H9 (cell line): ENCODE measurements at regions not wholly inside any gene's neighbourhood (a gene's known extent, or its start where the extent isn't known, plus 50 kb on each side); places are given as distances from the start of the nearest gene placed in this dataset.

Source experiments
- DNase-seq: peaks from one replicate; pipeline ENCODE4 v3.0.0-alpha.2; 2017
- H2AFZ ChIP-seq: one replicate; pipeline ENCODE4 v1.6.1; 2013; ENCODE audit warnings: mild to moderate bottlenecking, low read length, control low read depth, moderate library complexity
- H2AK5ac ChIP-seq: 2 replicates; pipeline ENCODE4 v1.6.1; 2013; ENCODE audit warnings: low read length, control low read depth, mixed read lengths; ENCODE audit not compliant: insufficient read length
- H2BK120ac ChIP-seq: one replicate; pipeline ENCODE4 v1.6.1; 2013; ENCODE audit warnings: low read depth, mild to moderate bottlenecking, low read length, control low read depth, inconsistent platforms; ENCODE audit not compliant: poor library complexity, severe bottlenecking
- H2BK12ac ChIP-seq: 2 replicates; pipeline ENCODE4 v1.6.1; 2013; ENCODE audit warnings: low read length, control low read depth, mixed read lengths, low read depth; ENCODE audit not compliant: insufficient read length
- H2BK15ac ChIP-seq: 2 replicates; pipeline ENCODE4 v1.6.1; 2013; ENCODE audit warnings: low read depth, low read length, control low read depth
- H2BK20ac ChIP-seq: one replicate; pipeline ENCODE4 v1.6.1; 2013; ENCODE audit warnings: low read depth, mild to moderate bottlenecking, low read length, control low read depth, inconsistent platforms; ENCODE audit not compliant: poor library complexity, severe bottlenecking
- H2BK5ac ChIP-seq: 2 replicates; pipeline ENCODE4 v1.6.1; 2013; ENCODE audit warnings: low read length, control low read depth, mixed read lengths; ENCODE audit not compliant: insufficient read length
- H3K14ac ChIP-seq: 2 replicates; pipeline ENCODE4 v1.6.1; 2013; ENCODE audit warnings: low read length, control low read depth; ENCODE audit not compliant: insufficient read depth
- H3K18ac ChIP-seq: 2 replicates; pipeline ENCODE4 v1.6.1; 2013; ENCODE audit warnings: low read depth, mild to moderate bottlenecking, mixed read lengths, low read length, control low read depth; ENCODE audit not compliant: insufficient read length
- H3K23ac ChIP-seq: 2 replicates; pipeline ENCODE4 v1.6.1; 2013; ENCODE audit warnings: low read length, control low read depth, mixed read lengths, low read depth; ENCODE audit not compliant: insufficient read length
- H3K23me2 ChIP-seq: 2 replicates; pipeline ENCODE4 v1.6.1; 2013; ENCODE audit warnings: low read depth, mild to moderate bottlenecking, mixed read lengths, low read length, control low read depth; ENCODE audit not compliant: insufficient read length, poor library complexity, severe bottlenecking
- H3K27ac ChIP-seq: 2 replicates; pipeline ENCODE4 v1.5.1; 2013; ENCODE audit warnings: low read length, control low read depth, mixed read lengths, low read depth; ENCODE audit not compliant: insufficient read length
- H3K27me3 ChIP-seq: 2 replicates; pipeline ENCODE4 v1.6.1; 2013; ENCODE audit warnings: low read length, control low read depth, inconsistent platforms; ENCODE audit not compliant: insufficient read depth
- H3K4ac ChIP-seq: 2 replicates; pipeline ENCODE4 v1.6.1; 2013; ENCODE audit warnings: low read depth, mild to moderate bottlenecking, control low read depth, inconsistent platforms, low read length, moderate library complexity
- H3K4me1 ChIP-seq: 2 replicates; pipeline ENCODE4 v1.6.1; 2013; ENCODE audit warnings: low read length, control low read depth, inconsistent platforms; ENCODE audit not compliant: insufficient read depth
- H3K4me2 ChIP-seq: 2 replicates; pipeline ENCODE4 v1.6.1; 2013; ENCODE audit warnings: low read length, control low read depth, mixed read lengths; ENCODE audit not compliant: insufficient read length, insufficient read depth
- H3K56ac ChIP-seq: 2 replicates; pipeline ENCODE4 v1.6.1; 2013; ENCODE audit warnings: low read depth, mild to moderate bottlenecking, mixed read lengths, low read length, control low read depth; ENCODE audit not compliant: insufficient read length
- H3K79me1 ChIP-seq: 2 replicates; pipeline ENCODE4 v1.6.1; 2013; ENCODE audit warnings: low read depth, mild to moderate bottlenecking, moderate library complexity, low read length, control low read depth, inconsistent platforms; ENCODE audit not compliant: insufficient read depth, poor library complexity, severe bottlenecking
- H3K79me2 ChIP-seq: 2 replicates; pipeline ENCODE4 v1.6.1; 2013; ENCODE audit warnings: low read length, control low read depth, inconsistent platforms; ENCODE audit not compliant: insufficient read depth
- H3K9ac ChIP-seq: 2 replicates; pipeline ENCODE4 v1.6.1; 2013; ENCODE audit warnings: low read length, control low read depth, mixed read lengths; ENCODE audit not compliant: insufficient read length; ENCODE audit errors: extremely low read depth
- H3K9me3 ChIP-seq: one replicate; pipeline ENCODE4 v1.6.1; 2013; ENCODE audit warnings: low read depth, low read length, inconsistent platforms; ENCODE audit not compliant: control insufficient read depth
- H3T11ph ChIP-seq: one replicate; pipeline ENCODE4 v1.6.1; 2013; ENCODE audit warnings: mild to moderate bottlenecking, low read length, control low read depth, inconsistent platforms
- H4K20me1 ChIP-seq: one replicate; pipeline ENCODE4 v1.6.1; 2013; ENCODE audit not compliant: control insufficient read depth, insufficient read length, insufficient read depth
- H4K5ac ChIP-seq: 2 replicates; pipeline ENCODE4 v1.6.1; 2013; ENCODE audit warnings: low read depth, mild to moderate bottlenecking, mixed read lengths, low read length, control low read depth; ENCODE audit not compliant: insufficient read length
- H4K8ac ChIP-seq: replicated peaks from 2 replicates; pipeline ENCODE4 v1.6.1; 2013; ENCODE audit warnings: low read length, control low read depth, mixed read lengths, low read depth; ENCODE audit not compliant: insufficient read length
- H4K91ac ChIP-seq: 2 replicates; pipeline ENCODE4 v1.6.1; 2013; ENCODE audit warnings: low read depth, mild to moderate bottlenecking, moderate library complexity, mixed read lengths, low read length, control low read depth; ENCODE audit not compliant: insufficient read length
- H3K27ac Mint-ChIP-seq, 3 experiments: 2 replicates in 2 of 3; 3 replicates in 1 of 3; pipeline ENCODE4 v1.8.0; 2020 to 2021; ENCODE audit warnings: mixed read lengths in 3 of 3, mild to moderate bottlenecking in 1 of 3, moderate library complexity in 1 of 3
- H3K27me3 Mint-ChIP-seq: 2 replicates; pipeline ENCODE4 v1.8.0; 2021; ENCODE audit warnings: low read depth, mild to moderate bottlenecking, moderate library complexity, mixed read lengths
- H3K36me3 Mint-ChIP-seq, 3 experiments: 2 replicates in 2 of 3; 3 replicates in 1 of 3; pipeline ENCODE4 v1.8.0; 2020 to 2021; ENCODE audit warnings: low read depth in 3 of 3, mixed read lengths in 3 of 3; ENCODE audit not compliant: insufficient read depth in 1 of 3
- H3K4me1 Mint-ChIP-seq, 2 experiments: 2 replicates each; pipeline ENCODE4 v1.8.0; 2020; ENCODE audit warnings: mixed read lengths in 2 of 2
- H3K4me3 Mint-ChIP-seq, 2 experiments: 2 replicates in 1 of 2; 3 replicates in 1 of 2; pipeline ENCODE4 v1.8.0; 2020 to 2021; ENCODE audit warnings: mild to moderate bottlenecking in 2 of 2, mixed read lengths in 2 of 2, moderate library complexity in 1 of 2
- H3K9me3 Mint-ChIP-seq, 2 experiments: 2 replicates in 1 of 2; 3 replicates in 1 of 2; pipeline ENCODE4 v1.8.0; 2020; ENCODE audit warnings: mild to moderate bottlenecking in 2 of 2, mixed read lengths in 2 of 2, moderate library complexity in 1 of 2
- WGBS: extraction: QIAGEN DNeasy Blood & Tissue Kit; methylation state at CpG from one replicate; pipeline ENCODE4 v1.1.7; 2013; ENCODE audit warnings: missing lambda C conversion rate, low lambda C conversion rate, mixed read lengths; ENCODE audit not compliant: insufficient read length; ENCODE audit errors: extremely low coverage; 5-methylcytosine and 5-hydroxymethylcytosine counted together
- TF ChIP-seq, protein P1 (sequence below): fragments of 200-600 bp; sonication (generic); conservative IDR thresholded peaks from 3 replicates; pipeline ENCODE4 v1.8.0; 2021; ENCODE audit warnings: antibody characterized with exemption, mild to moderate bottlenecking

DNA sequence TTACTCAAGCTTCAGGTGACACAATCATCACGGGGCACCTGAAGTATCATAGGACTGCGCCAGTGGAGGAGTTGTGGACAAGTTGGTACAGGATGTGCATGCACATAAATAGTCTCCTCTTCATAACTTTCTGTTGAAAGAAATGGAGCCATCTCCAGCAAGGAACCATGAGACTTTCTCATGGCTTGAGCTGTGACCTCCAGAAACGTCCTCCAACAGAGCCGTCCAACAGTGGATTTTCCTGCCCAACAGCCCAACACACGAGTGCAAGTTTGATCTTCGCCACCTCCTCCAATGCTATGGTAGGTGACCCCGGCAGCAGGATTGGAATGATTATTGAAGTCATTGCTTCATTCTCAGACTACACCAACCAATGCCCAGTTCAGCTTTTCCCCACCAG is 105.1 kb upstream of the ZNF507 start:
- no peaks in the 10 kb centered on the region for H3K9me3 Mint-ChIP-seq
- H3K4me3 Mint-ChIP-seq: no peak overlapping the region
- no peak overlapping the region for H3K9ac ChIP-seq
- no peak overlapping the region for H2BK15ac ChIP-seq
- H3K27me3 Mint-ChIP-seq: peaks cover 5% of the 10 kb centered on the region
- no peak overlapping the region for H4K8ac ChIP-seq
- no peak overlapping the region for H2BK12ac ChIP-seq
- no peak overlapping the region; a peak in 1 of 7 replicates for H3K27ac Mint-ChIP-seq
- no peak overlapping the region for H3K14ac ChIP-seq
- TF ChIP-seq, protein P1, sequence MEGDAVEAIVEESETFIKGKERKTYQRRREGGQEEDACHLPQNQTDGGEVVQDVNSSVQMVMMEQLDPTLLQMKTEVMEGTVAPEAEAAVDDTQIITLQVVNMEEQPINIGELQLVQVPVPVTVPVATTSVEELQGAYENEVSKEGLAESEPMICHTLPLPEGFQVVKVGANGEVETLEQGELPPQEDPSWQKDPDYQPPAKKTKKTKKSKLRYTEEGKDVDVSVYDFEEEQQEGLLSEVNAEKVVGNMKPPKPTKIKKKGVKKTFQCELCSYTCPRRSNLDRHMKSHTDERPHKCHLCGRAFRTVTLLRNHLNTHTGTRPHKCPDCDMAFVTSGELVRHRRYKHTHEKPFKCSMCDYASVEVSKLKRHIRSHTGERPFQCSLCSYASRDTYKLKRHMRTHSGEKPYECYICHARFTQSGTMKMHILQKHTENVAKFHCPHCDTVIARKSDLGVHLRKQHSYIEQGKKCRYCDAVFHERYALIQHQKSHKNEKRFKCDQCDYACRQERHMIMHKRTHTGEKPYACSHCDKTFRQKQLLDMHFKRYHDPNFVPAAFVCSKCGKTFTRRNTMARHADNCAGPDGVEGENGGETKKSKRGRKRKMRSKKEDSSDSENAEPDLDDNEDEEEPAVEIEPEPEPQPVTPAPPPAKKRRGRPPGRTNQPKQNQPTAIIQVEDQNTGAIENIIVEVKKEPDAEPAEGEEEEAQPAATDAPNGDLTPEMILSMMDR: no peak
- H3K4ac ChIP-seq: no peak overlapping the region
- H2BK20ac ChIP-seq: no peak overlapping the region
- H2AK5ac ChIP-seq: no peak overlapping the region
- H3K79me1 ChIP-seq: no peaks in the 10 kb centered on the region
- no peak overlapping the region for H3K56ac ChIP-seq
- H3T11ph ChIP-seq: no peak overlapping the region
- no CpG with 5 or more reads among the region's 7 CpGs for WGBS
- H3K36me3 Mint-ChIP-seq: no peaks in the 10 kb centered on the region
- no peak overlapping the region for H3K23ac ChIP-seq
- H3K4me2 ChIP-seq: no peak overlapping the region
- H3K23me2 ChIP-seq: no peaks in the 10 kb centered on the region
- H4K20me1 ChIP-seq: no peaks in the 10 kb centered on the region
- no peaks in the 10 kb centered on the region for H3K4me1 ChIP-seq
- H3K9me3 ChIP-seq: no peaks in the 10 kb centered on the region
- no peak overlapping the region for H2BK120ac ChIP-seq
- DNase-seq: no peak
- H3K79me2 ChIP-seq: no peaks in the 10 kb centered on the region
- H4K5ac ChIP-seq: no peak overlapping the region
- no peak overlapping the region for H4K91ac ChIP-seq
- H2BK5ac ChIP-seq: no peak overlapping the region
- H3K4me1 Mint-ChIP-seq: no peaks in the 10 kb centered on the region
- no peaks in the 10 kb centered on the region for H3K27me3 ChIP-seq
- H3K27ac ChIP-seq: no peak overlapping the region
- no peak overlapping the region for H2AFZ ChIP-seq
- H3K18ac ChIP-seq: no peak overlapping the region
